ENCODE measurements at regions not wholly inside any gene's neighbourhood (a gene's known extent, or its start where the extent isn't known, plus 50 kb on each side); places are given as distances from the start of the nearest gene placed in this dataset.

- no peak overlapping the region for H3K23ac ChIP-seq (ENCODE audit: insufficient read length)
- no peak overlapping the region for H2BK15ac ChIP-seq (ENCODE audit: low read length)
- no peaks in the 10 kb centered on the region for H3K4me1 ChIP-seq (replicated peaks in 1 of 4; ENCODE audit: control insufficient read depth in 3 of 4, insufficient read depth in 4 of 4, low read length in 3 of 4)
- no peaks in the 10 kb centered on the region for H3K27me3 ChIP-seq (replicated peaks in 1 of 4; ENCODE audit: control insufficient read depth in 3 of 4, extremely low read depth in 1 of 4, insufficient read depth in 3 of 4, low read length in 3 of 4)
- no peak overlapping the region for H3K4me3 ChIP-seq (ENCODE audit: extremely low read depth in 1 of 4, insufficient read depth in 2 of 4, low read depth in 3 of 4, low read length in 4 of 4)
- no peak overlapping the region for H3K4me2 ChIP-seq (ENCODE audit: insufficient read depth in 1 of 2, low read depth in 2 of 2, low read length in 2 of 2)
- no peak overlapping the region for H4K8ac ChIP-seq (ENCODE audit: extremely low read depth, insufficient read depth, low read length)
- no peak overlapping the region for H4K91ac ChIP-seq (replicated peaks; ENCODE audit: insufficient read length, low read length)
- H3K56ac ChIP-seq (replicated peaks; ENCODE audit: insufficient read length, low read depth, low read length) = no peak overlapping the region
- no peak overlapping the region for H3K9ac ChIP-seq (replicated peaks in 1 of 4; ENCODE audit: extremely low read depth in 1 of 4, low read depth in 3 of 4, low read length in 3 of 4)
- H3K9me3 ChIP-seq (ENCODE audit: insufficient read depth in 2 of 2, low read depth in 1 of 2, low read length in 1 of 2) = no peaks in the 10 kb centered on the region; a peak in 1 of 4 replicates
- no peaks in the 10 kb centered on the region for H3K79me1 ChIP-seq (ENCODE audit: low read depth, low read length)
- H2AFZ ChIP-seq (ENCODE audit: low read length) = no peak overlapping the region
- FAIRE-seq (no peak), DNase-seq (ENCODE audit: low read depth in 1 of 2, low spot score in 2 of 2) (no peak)
- no peak overlapping the region for H3K14ac ChIP-seq (ENCODE audit: insufficient read length)
- H2BK12ac ChIP-seq (ENCODE audit: low read depth, low read length) = no peak overlapping the region
- ChIA-PET POLR2A (ENCODE audit: partially characterized antibody) (no interaction called here), CTCF (ENCODE audit: partially characterized antibody) (no interaction called here)
- H3K27ac ChIP-seq (ENCODE audit: low read depth, low read length) = no peak overlapping the region
- no peak overlapping the region for H2BK120ac ChIP-seq (replicated peaks; ENCODE audit: low read depth, low read length)
- H4K20me1 ChIP-seq (replicated peaks in 1 of 2; ENCODE audit: control insufficient read depth in 1 of 2, insufficient read depth in 2 of 2, low read length in 2 of 2) = no peaks in the 10 kb centered on the region
- H4K5ac ChIP-seq (ENCODE audit: insufficient read length, low read depth, low read length) = no peak overlapping the region
- H3K4ac ChIP-seq (replicated peaks; ENCODE audit: insufficient read length, low read depth, low read length) = no peak overlapping the region
- no peaks in the 10 kb centered on the region for H3K36me3 ChIP-seq (ENCODE audit: control insufficient read depth in 2 of 4, insufficient read depth in 4 of 4, low read length in 3 of 4)
- no peak overlapping the region for H2BK20ac ChIP-seq (ENCODE audit: low read length)
- H3K79me2 ChIP-seq (ENCODE audit: control insufficient read depth in 1 of 2, insufficient read depth in 2 of 2, low read length in 2 of 2) = no peaks in the 10 kb centered on the region
- WGBS, 2 experiments (ENCODE audit: extremely low coverage in 1 of 2, insufficient coverage in 1 of 2, insufficient read length in 1 of 2, insufficient replicate concordance in 2 of 2, low coverage in 1 of 2, low lambda C conversion rate in 2 of 2, missing lambda C conversion rate in 1 of 2) = 79% methylated on average over 11 of the region's 32 CpGs; no CpG with 5 or more reads in 1 of the 2 experiments
- no peak for TF ChIP-seq CTCF (IDR thresholded peaks at IDR 0.05; ENCODE audit: control extremely low read depth in 1 of 3, insufficient read depth in 1 of 3, low read depth in 1 of 3, low read length in 3 of 3)
- TF ChIP-seq GTF2F1 (IDR thresholded peaks at IDR 0.05; ENCODE audit: borderline replicate concordance, low read depth, low read length) = no peak
- no peak for TF ChIP-seq KDM5A (IDR thresholded peaks at IDR 0.05; ENCODE audit: low read length)
- TF ChIP-seq ZNF274 (IDR thresholded peaks at IDR 0.05; ENCODE audit: borderline replicate concordance, extremely low read depth, low read length) = no peak
- no peak for TF ChIP-seq SIX5 (IDR thresholded peaks at IDR 0.05; ENCODE audit: low read depth, low read length)
- TF ChIP-seq RFX5 (IDR thresholded peaks at IDR 0.05; ENCODE audit: borderline replicate concordance, low read depth, low read length) = no peak
- TF ChIP-seq CHD2 (IDR thresholded peaks at IDR 0.05; ENCODE audit: low read length) = no peak
- TF ChIP-seq TEAD4 (IDR thresholded peaks at IDR 0.05; ENCODE audit: low read depth, low read length) = no peak
- TF ChIP-seq POU5F1 (IDR thresholded peaks at IDR 0.05; ENCODE audit: low read depth, low read length) = no peak
- no peak for TF ChIP-seq TCF12 (IDR thresholded peaks at IDR 0.05; ENCODE audit: low read depth, low read length)
- no peak for TF ChIP-seq NRF1 (IDR thresholded peaks at IDR 0.05; ENCODE audit: low read depth, low read length)
- TF ChIP-seq CREB1 (IDR thresholded peaks at IDR 0.05) = no peak
- TF ChIP-seq NANOG (IDR thresholded peaks at IDR 0.05; ENCODE audit: insufficient read depth, low read depth, low read length, poor library complexity, severe bottlenecking) = no peak
- no peak for TF ChIP-seq YY1 (IDR thresholded peaks at IDR 0.05; ENCODE audit: low read depth, low read length)
- H3K23me2 ChIP-seq (ENCODE audit: low read depth, low read length) = no peaks in the 10 kb centered on the region
- no peak overlapping the region for H2BK5ac ChIP-seq (ENCODE audit: low read depth, low read length)
- no peak overlapping the region for H3K18ac ChIP-seq (ENCODE audit: extremely low read depth, low read length)
- H2AK5ac ChIP-seq (ENCODE audit: low read depth, low read length) = no peak overlapping the region
Observed at GRCh38 chr3:174377096-174377495, 482.0 kb upstream of the NAALADL2 start.
